H9 (cell line): ENCODE measurements at regions not wholly inside any gene's neighbourhood (a gene's known extent, or its start where the extent isn't known, plus 50 kb on each side); places are given as distances from the start of the nearest gene placed in this dataset.

Experiments used
- DNase-seq: peaks from one replicate; pipeline ENCODE4 v3.0.0-alpha.2; 2017
- H2AFZ ChIP-seq: one replicate; pipeline ENCODE4 v1.6.1; 2013; ENCODE audit warnings: mild to moderate bottlenecking, low read length, control low read depth, moderate library complexity
- H2AK5ac ChIP-seq: 2 replicates; pipeline ENCODE4 v1.6.1; 2013; ENCODE audit warnings: low read length, control low read depth, mixed read lengths; ENCODE audit not compliant: insufficient read length
- H2BK120ac ChIP-seq: one replicate; pipeline ENCODE4 v1.6.1; 2013; ENCODE audit warnings: low read depth, mild to moderate bottlenecking, low read length, control low read depth, inconsistent platforms; ENCODE audit not compliant: poor library complexity, severe bottlenecking
- H2BK12ac ChIP-seq: 2 replicates; pipeline ENCODE4 v1.6.1; 2013; ENCODE audit warnings: low read length, control low read depth, mixed read lengths, low read depth; ENCODE audit not compliant: insufficient read length
- H2BK15ac ChIP-seq: 2 replicates; pipeline ENCODE4 v1.6.1; 2013; ENCODE audit warnings: low read depth, low read length, control low read depth
- H2BK20ac ChIP-seq: one replicate; pipeline ENCODE4 v1.6.1; 2013; ENCODE audit warnings: low read depth, mild to moderate bottlenecking, low read length, control low read depth, inconsistent platforms; ENCODE audit not compliant: poor library complexity, severe bottlenecking
- H2BK5ac ChIP-seq: 2 replicates; pipeline ENCODE4 v1.6.1; 2013; ENCODE audit warnings: low read length, control low read depth, mixed read lengths; ENCODE audit not compliant: insufficient read length
- H3K14ac ChIP-seq: 2 replicates; pipeline ENCODE4 v1.6.1; 2013; ENCODE audit warnings: low read length, control low read depth; ENCODE audit not compliant: insufficient read depth
- H3K18ac ChIP-seq: 2 replicates; pipeline ENCODE4 v1.6.1; 2013; ENCODE audit warnings: low read depth, mild to moderate bottlenecking, mixed read lengths, low read length, control low read depth; ENCODE audit not compliant: insufficient read length
- H3K23ac ChIP-seq: 2 replicates; pipeline ENCODE4 v1.6.1; 2013; ENCODE audit warnings: low read length, control low read depth, mixed read lengths, low read depth; ENCODE audit not compliant: insufficient read length
- H3K23me2 ChIP-seq: 2 replicates; pipeline ENCODE4 v1.6.1; 2013; ENCODE audit warnings: low read depth, mild to moderate bottlenecking, mixed read lengths, low read length, control low read depth; ENCODE audit not compliant: insufficient read length, poor library complexity, severe bottlenecking
- H3K27ac ChIP-seq: 2 replicates; pipeline ENCODE4 v1.5.1; 2013; ENCODE audit warnings: low read length, control low read depth, mixed read lengths, low read depth; ENCODE audit not compliant: insufficient read length
- H3K27me3 ChIP-seq: 2 replicates; pipeline ENCODE4 v1.6.1; 2013; ENCODE audit warnings: low read length, control low read depth, inconsistent platforms; ENCODE audit not compliant: insufficient read depth
- H3K4ac ChIP-seq: 2 replicates; pipeline ENCODE4 v1.6.1; 2013; ENCODE audit warnings: low read depth, mild to moderate bottlenecking, control low read depth, inconsistent platforms, low read length, moderate library complexity
- H3K4me1 ChIP-seq: 2 replicates; pipeline ENCODE4 v1.6.1; 2013; ENCODE audit warnings: low read length, control low read depth, inconsistent platforms; ENCODE audit not compliant: insufficient read depth
- H3K4me2 ChIP-seq: 2 replicates; pipeline ENCODE4 v1.6.1; 2013; ENCODE audit warnings: low read length, control low read depth, mixed read lengths; ENCODE audit not compliant: insufficient read length, insufficient read depth
- H3K56ac ChIP-seq: 2 replicates; pipeline ENCODE4 v1.6.1; 2013; ENCODE audit warnings: low read depth, mild to moderate bottlenecking, mixed read lengths, low read length, control low read depth; ENCODE audit not compliant: insufficient read length
- H3K79me1 ChIP-seq: 2 replicates; pipeline ENCODE4 v1.6.1; 2013; ENCODE audit warnings: low read depth, mild to moderate bottlenecking, moderate library complexity, low read length, control low read depth, inconsistent platforms; ENCODE audit not compliant: insufficient read depth, poor library complexity, severe bottlenecking
- H3K79me2 ChIP-seq: 2 replicates; pipeline ENCODE4 v1.6.1; 2013; ENCODE audit warnings: low read length, control low read depth, inconsistent platforms; ENCODE audit not compliant: insufficient read depth
- H3K9ac ChIP-seq: 2 replicates; pipeline ENCODE4 v1.6.1; 2013; ENCODE audit warnings: low read length, control low read depth, mixed read lengths; ENCODE audit not compliant: insufficient read length; ENCODE audit errors: extremely low read depth
- H3K9me3 ChIP-seq: one replicate; pipeline ENCODE4 v1.6.1; 2013; ENCODE audit warnings: low read depth, low read length, inconsistent platforms; ENCODE audit not compliant: control insufficient read depth
- H3T11ph ChIP-seq: one replicate; pipeline ENCODE4 v1.6.1; 2013; ENCODE audit warnings: mild to moderate bottlenecking, low read length, control low read depth, inconsistent platforms
- H4K20me1 ChIP-seq: one replicate; pipeline ENCODE4 v1.6.1; 2013; ENCODE audit not compliant: control insufficient read depth, insufficient read length, insufficient read depth
- H4K5ac ChIP-seq: 2 replicates; pipeline ENCODE4 v1.6.1; 2013; ENCODE audit warnings: low read depth, mild to moderate bottlenecking, mixed read lengths, low read length, control low read depth; ENCODE audit not compliant: insufficient read length
- H4K8ac ChIP-seq: replicated peaks from 2 replicates; pipeline ENCODE4 v1.6.1; 2013; ENCODE audit warnings: low read length, control low read depth, mixed read lengths, low read depth; ENCODE audit not compliant: insufficient read length
- H4K91ac ChIP-seq: 2 replicates; pipeline ENCODE4 v1.6.1; 2013; ENCODE audit warnings: low read depth, mild to moderate bottlenecking, moderate library complexity, mixed read lengths, low read length, control low read depth; ENCODE audit not compliant: insufficient read length
- H3K27ac Mint-ChIP-seq, 3 experiments: 2 replicates in 2 of 3; 3 replicates in 1 of 3; pipeline ENCODE4 v1.8.0; 2020 to 2021; ENCODE audit warnings: mixed read lengths in 3 of 3, mild to moderate bottlenecking in 1 of 3, moderate library complexity in 1 of 3
- H3K27me3 Mint-ChIP-seq: 2 replicates; pipeline ENCODE4 v1.8.0; 2021; ENCODE audit warnings: low read depth, mild to moderate bottlenecking, moderate library complexity, mixed read lengths
- H3K36me3 Mint-ChIP-seq, 3 experiments: 2 replicates in 2 of 3; 3 replicates in 1 of 3; pipeline ENCODE4 v1.8.0; 2020 to 2021; ENCODE audit warnings: low read depth in 3 of 3, mixed read lengths in 3 of 3; ENCODE audit not compliant: insufficient read depth in 1 of 3
- H3K4me1 Mint-ChIP-seq, 2 experiments: 2 replicates each; pipeline ENCODE4 v1.8.0; 2020; ENCODE audit warnings: mixed read lengths in 2 of 2
- H3K4me3 Mint-ChIP-seq, 2 experiments: 2 replicates in 1 of 2; 3 replicates in 1 of 2; pipeline ENCODE4 v1.8.0; 2020 to 2021; ENCODE audit warnings: mild to moderate bottlenecking in 2 of 2, mixed read lengths in 2 of 2, moderate library complexity in 1 of 2
- H3K9me3 Mint-ChIP-seq, 2 experiments: 2 replicates in 1 of 2; 3 replicates in 1 of 2; pipeline ENCODE4 v1.8.0; 2020; ENCODE audit warnings: mild to moderate bottlenecking in 2 of 2, mixed read lengths in 2 of 2, moderate library complexity in 1 of 2
- WGBS: extraction: QIAGEN DNeasy Blood & Tissue Kit; methylation state at CpG from one replicate; pipeline ENCODE4 v1.1.7; 2013; ENCODE audit warnings: missing lambda C conversion rate, low lambda C conversion rate, mixed read lengths; ENCODE audit not compliant: insufficient read length; ENCODE audit errors: extremely low coverage; 5-methylcytosine and 5-hydroxymethylcytosine counted together
- TF ChIP-seq, protein P1 (sequence below): fragments of 200-600 bp; sonication (generic); conservative IDR thresholded peaks from 3 replicates; pipeline ENCODE4 v1.8.0; 2021; ENCODE audit warnings: antibody characterized with exemption, mild to moderate bottlenecking

GRCh38 chr18:75830828-75831227 lies 403.3 kb upstream of the SMIM21 start:
- peaks cover 0 to 5% (median 0%) of the 10 kb centered on the region in 3 experiments; a peak in 3 of 7 replicates for H3K36me3 Mint-ChIP-seq
- Histone ChIP-seq H2AK5ac (no peak overlapping the region), H3K14ac (no peak overlapping the region), H3K23ac (no peak overlapping the region), H3K79me1 (no peaks in the 10 kb centered on the region), H3K4ac (no peak overlapping the region), H4K91ac (no peak overlapping the region), H2BK12ac (no peak overlapping the region), H2BK120ac (no peak overlapping the region), H2BK20ac (no peak overlapping the region), H3K4me1 (peaks cover 3% of the 10 kb centered on the region; the same call in 1 of the 2 replicates), H2BK5ac (no peak overlapping the region), H3K27me3 (no peaks in the 10 kb centered on the region), H3K23me2 (no peaks in the 10 kb centered on the region), H3K18ac (no peak overlapping the region), H4K20me1 (no peaks in the 10 kb centered on the region), H3K79me2 (no peaks in the 10 kb centered on the region), H2BK15ac (no peak overlapping the region), H3K9me3 (no peaks in the 10 kb centered on the region), H4K8ac (no peak overlapping the region), H3K56ac (no peak overlapping the region), H3T11ph (no peak overlapping the region), H2AFZ (no peak overlapping the region), H3K4me2 (no peak overlapping the region), H3K27ac (no peak overlapping the region), H4K5ac (no peak overlapping the region), H3K9ac (no peak overlapping the region)
- H3K9me3 Mint-ChIP-seq: peaks cover 0 to 4% of the 10 kb centered on the region in 2 experiments; a peak in 2 of 5 replicates
- H3K4me1 Mint-ChIP-seq: peaks cover 22 to 26% of the 10 kb centered on the region in 2 experiments
- no peak overlapping the region for H3K27ac Mint-ChIP-seq
- TF ChIP-seq, protein P1, sequence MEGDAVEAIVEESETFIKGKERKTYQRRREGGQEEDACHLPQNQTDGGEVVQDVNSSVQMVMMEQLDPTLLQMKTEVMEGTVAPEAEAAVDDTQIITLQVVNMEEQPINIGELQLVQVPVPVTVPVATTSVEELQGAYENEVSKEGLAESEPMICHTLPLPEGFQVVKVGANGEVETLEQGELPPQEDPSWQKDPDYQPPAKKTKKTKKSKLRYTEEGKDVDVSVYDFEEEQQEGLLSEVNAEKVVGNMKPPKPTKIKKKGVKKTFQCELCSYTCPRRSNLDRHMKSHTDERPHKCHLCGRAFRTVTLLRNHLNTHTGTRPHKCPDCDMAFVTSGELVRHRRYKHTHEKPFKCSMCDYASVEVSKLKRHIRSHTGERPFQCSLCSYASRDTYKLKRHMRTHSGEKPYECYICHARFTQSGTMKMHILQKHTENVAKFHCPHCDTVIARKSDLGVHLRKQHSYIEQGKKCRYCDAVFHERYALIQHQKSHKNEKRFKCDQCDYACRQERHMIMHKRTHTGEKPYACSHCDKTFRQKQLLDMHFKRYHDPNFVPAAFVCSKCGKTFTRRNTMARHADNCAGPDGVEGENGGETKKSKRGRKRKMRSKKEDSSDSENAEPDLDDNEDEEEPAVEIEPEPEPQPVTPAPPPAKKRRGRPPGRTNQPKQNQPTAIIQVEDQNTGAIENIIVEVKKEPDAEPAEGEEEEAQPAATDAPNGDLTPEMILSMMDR: no peak
- H3K27me3 Mint-ChIP-seq: no peaks in the 10 kb centered on the region
- DNase-seq: no peak
- no peak overlapping the region for H3K4me3 Mint-ChIP-seq
- WGBS: no CpG with 5 or more reads among the region's 2 CpGs
